Skeletal muscle satellite cell (primary cell): ENCODE measurements at regions not wholly inside any gene's neighbourhood (a gene's known extent, or its start where the extent isn't known, plus 50 kb on each side); places are given as distances from the start of the nearest gene placed in this dataset.

ENCODE experiments used
- H3K27me3 ChIP-seq: 2 replicates; pipeline ENCODE4 v1.7.0; 2013; ENCODE audit warnings: low read length; ENCODE audit not compliant: control insufficient read depth, insufficient read depth
- H3K36me3 ChIP-seq: 2 replicates; pipeline ENCODE4 v1.7.0; 2013; ENCODE audit warnings: mild to moderate bottlenecking, control low read depth, low read length; ENCODE audit not compliant: insufficient read depth
- H3K4me1 ChIP-seq: 2 replicates; pipeline ENCODE4 v1.7.0; 2013; ENCODE audit warnings: low read length; ENCODE audit not compliant: control insufficient read depth, insufficient read depth
- H3K4me2 ChIP-seq: 2 replicates; pipeline ENCODE4 v1.7.0; 2013; ENCODE audit warnings: mild to moderate bottlenecking, low read length
- H3K4me3 ChIP-seq: 2 replicates; pipeline ENCODE4 v1.7.0; 2013; ENCODE audit warnings: low read length
- H3K9ac ChIP-seq: 2 replicates; pipeline ENCODE4 v1.7.0; 2013; ENCODE audit warnings: mild to moderate bottlenecking, low read depth, low read length, moderate library complexity
- H3K9me3 ChIP-seq: replicated peaks from 2 replicates; pipeline ENCODE4 v1.7.0; 2013; ENCODE audit warnings: mild to moderate bottlenecking, control low read depth, low read length

DNA sequence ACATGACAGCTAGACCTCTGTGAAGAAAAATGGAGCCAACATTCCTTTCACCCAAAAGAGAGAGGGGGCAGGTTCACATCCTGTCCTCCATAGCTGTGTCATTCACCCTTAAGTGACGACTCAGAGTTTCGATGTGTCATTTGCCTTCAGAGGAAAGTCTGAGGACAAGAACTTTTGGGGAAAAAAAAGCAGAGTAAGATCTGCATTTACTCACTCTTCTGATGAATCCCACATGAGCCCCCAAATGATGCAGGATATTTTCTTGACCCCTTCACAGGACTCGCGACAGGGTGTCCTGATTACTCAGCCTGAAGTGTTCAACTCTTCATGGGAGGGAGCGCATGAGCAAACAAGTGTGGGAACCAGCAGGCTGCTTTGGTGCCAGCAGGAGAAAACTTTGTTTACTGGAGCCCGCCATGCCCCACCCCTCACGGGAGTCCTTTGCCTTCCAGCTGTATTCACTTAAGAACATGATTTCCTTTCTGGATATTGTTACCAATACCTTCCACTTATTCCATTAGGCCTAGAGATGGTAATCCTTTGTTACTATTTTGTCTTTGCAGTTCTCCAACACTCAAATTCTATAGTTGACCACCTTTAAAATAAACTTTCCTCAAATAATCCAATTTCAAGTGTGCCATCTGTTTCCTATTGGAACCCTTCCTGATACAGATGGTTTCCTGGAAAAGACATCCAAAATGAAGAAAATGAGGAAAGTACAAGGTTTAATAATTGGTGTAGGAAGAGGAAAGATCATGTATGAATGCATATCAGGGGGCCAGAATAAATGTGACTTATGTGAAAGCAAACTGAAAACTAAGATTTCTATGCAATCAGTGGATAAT, 729.8 kb downstream of the FAM181B start:
- no peaks in the 10 kb centered on the region for H3K9me3 ChIP-seq
- H3K4me2 ChIP-seq, result no peak overlapping the region
- no peaks in the 10 kb centered on the region for H3K4me1 ChIP-seq
- H3K9ac ChIP-seq, result no peak overlapping the region
- no peaks in the 10 kb centered on the region for H3K36me3 ChIP-seq
- no peak overlapping the region for H3K4me3 ChIP-seq
- no peaks in the 10 kb centered on the region for H3K27me3 ChIP-seq

- Histone ChIP-seq H3K4me2 (no peak overlapping the region), H3K27me3 (no peaks in the 10 kb centered on the region), H3K4me3 (no peak overlapping the region), H3K9ac (no peak overlapping the region), H3K9me3 (no peaks in the 10 kb centered on the region), H3K4me1 (no peaks in the 10 kb centered on the region), H3K36me3 (no peaks in the 10 kb centered on the region)
Observed at GRCh38 chr11:82003024-82003423, 730.6 kb downstream of the FAM181B start.

DNA sequence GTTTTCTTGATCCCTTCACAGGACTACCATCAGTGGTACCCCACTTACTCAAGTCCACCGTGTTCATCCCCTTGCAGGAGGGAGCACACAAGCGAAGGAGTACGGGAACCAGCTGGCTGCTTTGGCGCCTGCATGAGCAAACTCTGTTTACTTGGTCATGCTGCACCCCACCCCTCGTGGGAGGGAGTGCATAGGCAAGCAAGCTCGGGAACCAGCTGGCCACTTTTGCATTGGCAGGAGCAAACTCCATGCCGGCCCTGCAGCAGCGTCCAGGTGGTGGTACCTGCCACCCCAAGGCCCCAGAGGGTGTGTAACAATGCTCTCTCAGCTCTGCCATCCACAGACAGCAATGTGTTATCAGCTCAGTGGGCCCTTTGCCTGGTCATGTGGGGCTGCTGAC, 737.8 kb downstream of the FAM181B start:
- no peaks in the 10 kb centered on the region for H3K4me1 ChIP-seq
- no peak overlapping the region for H3K9ac ChIP-seq
- H3K36me3 ChIP-seq, result no peaks in the 10 kb centered on the region
- no peak overlapping the region for H3K4me3 ChIP-seq
- H3K9me3 ChIP-seq, result peaks cover 7% of the 10 kb centered on the region
- H3K27me3 ChIP-seq, result no peaks in the 10 kb centered on the region
- no peak overlapping the region for H3K4me2 ChIP-seq

DNA sequence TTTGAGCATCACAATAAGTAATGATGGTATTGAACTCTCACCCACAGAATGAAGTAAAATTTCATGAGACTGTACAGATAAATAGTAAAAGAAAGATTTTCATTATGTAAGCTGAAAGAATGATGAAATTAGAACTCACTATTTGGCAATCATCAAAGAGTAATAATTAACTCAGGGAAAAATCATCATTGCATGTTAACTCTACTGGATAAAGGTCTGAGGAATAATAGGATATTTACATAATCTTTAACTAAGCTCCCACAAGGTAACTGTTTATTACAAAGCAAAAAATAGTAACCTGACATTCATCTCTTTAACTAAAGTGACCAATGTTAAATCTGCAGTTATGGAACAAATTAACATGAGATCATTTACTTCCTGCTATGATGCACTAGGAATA, 739.9 kb downstream of the FAM181B start:
- H3K36me3 ChIP-seq, result no peaks in the 10 kb centered on the region
- H3K9me3 ChIP-seq, result peaks cover 7% of the 10 kb centered on the region
- no peaks in the 10 kb centered on the region for H3K4me1 ChIP-seq
- H3K9ac ChIP-seq, result no peak overlapping the region
- H3K27me3 ChIP-seq, result no peaks in the 10 kb centered on the region
- no peak overlapping the region for H3K4me3 ChIP-seq
- no peak overlapping the region for H3K4me2 ChIP-seq

DNA sequence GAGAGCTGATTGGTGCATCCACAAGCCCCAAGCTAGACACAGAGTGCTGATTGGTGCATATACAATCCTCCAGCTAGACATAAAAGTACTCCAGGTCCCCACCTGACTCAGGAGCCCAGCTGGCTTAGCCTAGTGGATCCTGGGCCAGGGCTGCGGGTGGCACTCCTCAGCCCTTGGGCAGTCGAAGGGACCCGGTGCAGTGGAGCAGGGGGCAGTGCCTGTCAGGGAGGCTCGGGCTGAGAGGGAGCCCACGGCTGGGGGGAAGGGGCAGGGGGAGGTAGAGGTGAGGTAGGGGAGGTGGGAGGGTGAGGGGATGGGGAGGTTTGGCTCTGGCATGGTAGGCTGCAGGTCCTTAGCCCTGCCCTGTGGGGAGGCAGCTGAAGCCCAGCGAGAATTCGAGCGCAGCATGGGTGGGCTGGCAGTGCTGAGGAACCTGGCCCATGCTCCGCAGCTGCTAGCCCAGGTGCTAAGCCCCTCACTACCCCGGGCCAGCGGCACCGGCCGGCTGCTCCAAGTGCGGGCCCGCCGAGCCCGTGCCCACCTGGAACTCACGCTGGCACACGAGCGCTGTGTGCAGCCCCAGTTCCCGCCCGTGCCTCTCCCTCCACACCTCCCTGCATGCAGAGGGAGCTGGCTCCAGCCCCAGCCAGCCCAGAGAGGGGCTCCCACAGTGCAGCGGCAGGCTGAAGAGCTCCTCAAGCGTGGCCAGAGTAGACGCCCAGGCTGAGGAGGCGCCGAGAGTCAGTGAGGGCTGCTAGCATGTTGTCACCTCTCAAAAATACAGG, 742.8 kb downstream of the FAM181B start:
- peaks cover 14% of the 10 kb centered on the region for H3K9me3 ChIP-seq
- no peaks in the 10 kb centered on the region for H3K27me3 ChIP-seq
- no peak overlapping the region for H3K9ac ChIP-seq
- no peaks in the 10 kb centered on the region for H3K4me1 ChIP-seq
- no peak overlapping the region for H3K4me2 ChIP-seq
- H3K36me3 ChIP-seq, result no peaks in the 10 kb centered on the region
- H3K4me3 ChIP-seq, result no peak overlapping the region

DNA sequence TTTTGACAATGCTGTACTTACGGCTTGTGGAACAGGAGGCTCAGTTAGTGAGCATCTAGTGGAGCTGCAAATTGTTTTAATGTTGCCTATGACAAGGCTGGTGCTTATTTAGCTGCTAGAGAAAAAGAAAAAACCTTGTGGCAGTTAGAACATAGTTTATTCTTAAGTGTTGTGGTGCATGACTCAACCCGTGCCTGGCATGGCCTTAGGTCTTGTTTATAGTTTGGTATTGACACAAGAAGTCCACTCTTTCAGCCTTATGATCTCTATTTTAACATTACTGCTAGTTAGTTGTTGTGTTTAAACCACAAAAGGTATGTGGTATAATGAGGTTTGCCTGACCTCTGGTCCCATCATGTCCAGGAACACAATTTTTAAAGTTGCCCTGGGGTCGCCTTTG, 744.6 kb downstream of the FAM181B start:
- Histone ChIP-seq H3K4me2 (no peak overlapping the region), H3K9me3 (peaks cover 13% of the 10 kb centered on the region), H3K4me1 (no peaks in the 10 kb centered on the region), H3K27me3 (no peaks in the 10 kb centered on the region), H3K4me3 (no peak overlapping the region), H3K36me3 (no peaks in the 10 kb centered on the region), H3K9ac (no peak overlapping the region)

DNA sequence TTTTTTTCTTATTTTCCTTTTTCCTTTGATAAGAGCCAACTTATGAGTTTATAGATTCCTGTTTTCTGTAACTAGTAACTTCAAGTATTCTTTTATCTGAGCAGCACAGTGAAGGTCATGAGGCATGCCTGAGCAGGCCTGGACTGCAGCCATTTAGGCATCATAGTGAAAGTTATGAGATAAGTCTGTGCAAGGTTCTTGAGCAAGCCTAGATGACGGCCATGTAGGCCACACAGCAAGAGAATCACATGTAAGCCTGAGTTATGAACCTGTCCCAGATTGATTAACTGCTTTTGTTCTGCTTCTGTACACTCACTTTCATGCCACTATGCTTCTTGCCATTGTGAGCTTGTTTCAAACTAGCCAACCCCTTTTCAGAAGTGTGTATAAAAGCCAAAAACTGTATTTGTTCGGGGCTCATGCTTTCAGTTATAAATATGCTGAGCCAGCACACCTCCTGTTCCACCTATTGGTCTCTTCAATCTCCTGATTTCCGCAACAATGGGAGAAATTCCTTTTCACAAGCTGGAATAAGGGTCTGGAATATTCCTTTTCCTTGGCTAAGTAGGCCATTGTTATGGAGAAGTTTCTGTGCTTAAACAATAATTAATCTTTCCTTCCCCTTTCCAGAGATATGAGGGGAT, 745.7 kb downstream of the FAM181B start:
- Histone ChIP-seq H3K9ac (no peak overlapping the region), H3K36me3 (no peaks in the 10 kb centered on the region), H3K4me3 (no peak overlapping the region), H3K9me3 (peaks cover 13% of the 10 kb centered on the region), H3K4me1 (no peaks in the 10 kb centered on the region), H3K4me2 (no peak overlapping the region), H3K27me3 (no peaks in the 10 kb centered on the region)

DNA sequence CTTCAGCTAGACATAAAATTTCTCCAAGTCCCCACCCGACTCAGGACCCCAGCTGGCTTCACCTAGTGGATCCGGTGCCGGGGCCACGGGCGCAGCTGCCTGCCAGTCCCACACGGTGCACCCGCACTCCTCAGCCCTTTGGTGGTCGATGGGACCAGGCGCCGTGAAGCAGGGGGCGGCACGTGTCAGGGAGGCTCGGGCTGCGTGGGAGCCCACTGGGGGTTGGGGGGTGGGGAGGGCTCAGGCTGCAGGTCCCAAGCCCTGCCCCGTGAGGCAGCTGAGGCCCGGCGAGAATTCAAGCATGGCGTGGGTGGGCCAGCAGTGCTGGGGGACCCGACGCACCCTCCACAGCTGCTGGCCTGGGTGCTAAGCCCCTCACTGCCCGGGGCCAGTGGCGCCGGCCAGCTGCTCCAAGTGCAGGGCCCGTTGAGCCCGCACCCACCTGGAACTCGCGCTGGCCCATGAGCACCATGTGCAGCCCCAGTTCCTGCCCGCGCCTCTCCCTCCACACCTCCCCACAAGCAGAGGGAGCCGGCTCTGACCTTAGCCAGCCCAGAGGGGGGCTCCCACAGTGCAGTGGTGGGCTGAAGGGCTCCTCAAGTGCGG, 747.0 kb downstream of the FAM181B start:
- Histone ChIP-seq H3K9ac (no peak overlapping the region), H3K27me3 (no peaks in the 10 kb centered on the region), H3K9me3 (peaks cover 10% of the 10 kb centered on the region), H3K4me2 (no peak overlapping the region), H3K36me3 (no peaks in the 10 kb centered on the region), H3K4me3 (no peak overlapping the region), H3K4me1 (no peaks in the 10 kb centered on the region)

DNA sequence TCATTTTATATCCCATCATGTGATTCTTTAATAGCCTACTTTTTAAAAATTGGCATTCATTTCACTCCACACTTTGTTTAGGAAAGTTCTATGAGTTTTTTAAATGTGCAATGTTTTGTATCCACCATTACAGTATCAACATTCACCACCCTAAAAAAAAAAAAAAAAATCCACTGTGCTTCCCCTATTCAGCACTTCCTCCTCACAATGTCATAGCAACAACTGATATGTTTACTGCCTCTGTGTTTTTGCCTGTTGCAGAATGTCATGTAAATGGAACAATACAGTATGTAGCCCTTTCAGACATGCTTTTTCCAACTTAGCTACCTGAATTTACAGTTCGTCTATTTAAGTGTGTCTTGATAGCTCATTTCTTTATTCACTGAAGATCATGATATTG, 754.2 kb downstream of the FAM181B start:
- no peak overlapping the region for H3K4me3 ChIP-seq
- no peak overlapping the region for H3K9ac ChIP-seq
- no peaks in the 10 kb centered on the region for H3K36me3 ChIP-seq
- no peaks in the 10 kb centered on the region for H3K27me3 ChIP-seq
- H3K4me2 ChIP-seq, result no peak overlapping the region
- H3K9me3 ChIP-seq, result no peaks in the 10 kb centered on the region
- H3K4me1 ChIP-seq, result no peaks in the 10 kb centered on the region

GRCh38 chr11:81975261-81975900, 758.3 kb downstream of the FAM181B start:
- Histone ChIP-seq H3K4me2 (no peak overlapping the region), H3K9me3 (no peaks in the 10 kb centered on the region), H3K4me3 (no peak overlapping the region), H3K9ac (no peak overlapping the region), H3K36me3 (no peaks in the 10 kb centered on the region), H3K27me3 (no peaks in the 10 kb centered on the region), H3K4me1 (no peaks in the 10 kb centered on the region)

GRCh38 chr11:81970886-81971285, 762.8 kb downstream of the FAM181B start:
- Histone ChIP-seq H3K9ac (no peak overlapping the region), H3K27me3 (no peaks in the 10 kb centered on the region), H3K9me3 (no peaks in the 10 kb centered on the region), H3K4me3 (no peak overlapping the region), H3K4me1 (no peaks in the 10 kb centered on the region), H3K4me2 (no peak overlapping the region), H3K36me3 (no peaks in the 10 kb centered on the region)
